Stimulated activated naive CD4-positive, alpha-beta T cell treated with Interleukin-2 at 50 U/mL for 16 hours (primary cell): ENCODE measurements at regions not wholly inside any gene's neighbourhood (a gene's known extent, or its start where the extent isn't known, plus 50 kb on each side); places are given as distances from the start of the nearest gene placed in this dataset.

Experiments used
- DNase-seq: peaks from one replicate; lab custom pipeline; 2025; lab: John Stamatoyannopoulos, UW

DNA sequence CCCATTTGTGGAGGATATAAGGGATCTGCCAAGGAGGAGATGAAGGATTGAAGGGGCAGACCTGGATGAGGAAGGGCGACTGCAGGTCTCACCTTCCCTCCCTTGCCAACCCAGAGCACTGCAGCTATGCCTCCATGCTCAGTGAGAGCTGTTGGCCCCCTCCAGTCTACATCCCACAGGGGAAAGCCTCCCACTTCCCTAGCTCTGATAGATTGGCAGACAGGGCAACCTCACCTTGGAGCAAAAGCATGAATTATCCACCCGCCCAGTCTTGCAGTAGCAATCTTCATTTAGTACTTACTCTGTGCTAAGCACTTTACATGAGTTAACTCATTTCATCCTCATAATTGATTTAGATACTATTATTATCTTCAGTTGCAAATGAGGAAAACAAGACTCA, 70.4 kb upstream of the SMNDC1 start:
- no peak for DNase-seq

DNA sequence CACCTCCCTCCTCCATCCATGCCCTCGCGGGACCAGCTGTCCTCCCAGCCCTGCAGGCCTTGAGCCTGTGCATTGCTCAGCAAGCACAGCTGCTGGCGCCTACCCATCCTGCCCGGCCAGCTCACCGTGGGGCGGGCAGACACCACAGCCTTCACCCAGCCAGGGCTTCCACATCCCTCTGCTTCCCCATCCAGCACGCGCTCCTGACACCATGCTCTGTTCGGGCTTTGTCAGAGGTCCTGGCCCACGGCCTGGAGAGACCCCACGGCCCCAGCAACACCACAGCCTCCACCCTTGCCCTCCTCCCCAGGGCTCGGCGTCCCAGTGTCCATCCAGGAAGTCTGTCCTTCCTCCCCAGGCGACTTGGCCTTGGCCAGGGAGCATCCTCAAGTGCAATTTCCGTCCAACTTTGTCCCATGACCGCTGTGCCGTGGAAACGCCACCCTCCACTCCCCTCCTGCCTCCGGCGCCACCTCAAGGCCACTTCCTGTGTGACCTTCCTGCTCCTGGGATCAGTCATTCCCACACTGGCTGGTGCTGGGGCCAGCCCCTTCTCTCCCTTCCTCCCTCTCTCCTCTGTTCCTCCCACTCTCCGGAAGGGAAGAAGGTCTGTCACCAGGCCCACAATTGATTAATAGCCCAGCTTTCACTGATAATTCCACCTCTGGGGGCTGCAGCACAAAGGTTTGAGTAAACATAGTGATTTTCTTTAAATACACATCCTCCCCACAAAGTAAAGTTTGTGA, 71.5 kb upstream of the SMNDC1 start:
- no peak for DNase-seq

DNA sequence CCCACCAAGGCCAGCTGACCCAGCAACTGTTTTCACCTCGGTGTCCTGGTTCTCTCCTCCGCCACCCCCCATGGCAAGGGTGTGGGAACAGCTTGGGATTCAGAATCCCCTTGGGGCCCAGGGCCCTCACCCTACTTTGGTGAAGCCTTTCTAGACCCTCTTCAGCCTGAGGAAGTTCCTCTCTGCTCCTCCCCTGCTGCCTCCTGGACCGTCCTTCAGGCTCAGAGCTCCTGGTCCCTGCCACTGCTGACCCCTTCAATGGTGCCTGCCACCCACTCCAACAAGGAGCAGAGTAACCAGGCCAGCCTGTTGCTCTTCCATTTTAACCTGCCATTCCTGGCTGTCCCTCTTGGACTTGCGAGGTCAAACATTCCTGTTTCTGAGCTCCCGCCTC, 72.0 kb upstream of the SMNDC1 start:
- DNase-seq: no peak

DNA sequence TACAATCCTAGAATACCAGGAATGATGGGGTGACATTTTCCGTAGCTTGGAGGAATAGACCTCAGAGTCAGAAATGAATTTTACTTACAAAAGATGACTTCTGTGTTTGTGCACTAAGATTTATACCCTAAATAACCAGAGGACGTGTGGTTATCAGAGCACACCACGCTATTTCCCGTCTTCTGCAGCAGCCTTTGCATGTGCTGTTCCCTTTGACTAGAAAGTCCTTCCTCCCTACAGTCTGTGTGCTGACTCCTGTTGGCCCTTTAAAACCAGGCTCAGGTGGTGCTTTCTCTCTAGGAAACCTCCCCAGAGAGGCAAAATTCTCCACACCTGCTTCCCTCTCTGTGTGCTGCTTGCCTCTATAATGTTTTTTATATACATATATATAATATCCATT, 73.3 kb upstream of the SMNDC1 start:
- DNase-seq: no peak

DNA sequence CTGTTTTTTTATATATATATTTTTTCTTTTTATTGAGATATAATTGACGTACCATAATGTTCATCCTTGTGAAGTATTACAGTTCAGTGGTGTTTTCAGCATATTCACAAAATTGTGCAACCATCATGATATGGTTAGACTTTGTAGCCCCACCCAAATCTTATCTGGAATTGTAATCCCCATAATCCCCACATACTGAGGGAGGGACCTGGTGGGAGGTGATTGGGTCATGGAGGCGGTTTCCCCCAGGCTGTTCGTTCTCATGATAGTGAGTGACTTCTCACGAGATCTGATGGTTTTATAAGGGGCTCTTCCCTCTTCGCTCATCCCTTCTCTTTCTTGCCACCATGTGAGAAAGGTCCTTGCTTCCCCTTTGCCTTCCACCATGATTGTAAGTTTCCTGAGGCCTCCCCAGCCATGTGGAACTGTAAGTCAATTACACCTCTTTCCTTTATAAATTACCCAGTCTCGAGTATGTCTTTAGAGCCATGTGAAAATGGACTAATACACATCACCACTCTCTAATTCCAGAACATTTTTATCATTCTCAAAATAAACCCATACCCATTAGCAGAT, 73.9 kb upstream of the SMNDC1 start:
- DNase-seq: no peak

DNA sequence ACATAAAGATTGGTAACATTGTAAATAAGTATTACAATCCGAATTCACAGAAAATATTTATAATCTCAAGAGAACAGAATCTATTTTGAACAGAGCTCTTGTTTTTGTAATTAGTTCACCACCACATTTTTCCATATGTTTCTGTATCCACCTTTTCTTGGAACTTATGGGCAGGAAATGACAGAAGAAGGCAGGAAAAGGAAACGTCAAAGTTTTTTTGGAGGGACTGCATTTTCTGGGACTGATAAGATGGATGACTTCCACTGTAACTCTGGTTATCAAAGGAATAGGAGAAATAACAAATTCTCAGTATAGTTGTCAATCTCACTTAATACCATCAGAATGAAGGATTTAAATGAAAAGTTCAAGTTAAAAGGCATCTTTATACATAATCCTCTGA, 75.1 kb upstream of the SMNDC1 start:
- no peak for DNase-seq

DNA sequence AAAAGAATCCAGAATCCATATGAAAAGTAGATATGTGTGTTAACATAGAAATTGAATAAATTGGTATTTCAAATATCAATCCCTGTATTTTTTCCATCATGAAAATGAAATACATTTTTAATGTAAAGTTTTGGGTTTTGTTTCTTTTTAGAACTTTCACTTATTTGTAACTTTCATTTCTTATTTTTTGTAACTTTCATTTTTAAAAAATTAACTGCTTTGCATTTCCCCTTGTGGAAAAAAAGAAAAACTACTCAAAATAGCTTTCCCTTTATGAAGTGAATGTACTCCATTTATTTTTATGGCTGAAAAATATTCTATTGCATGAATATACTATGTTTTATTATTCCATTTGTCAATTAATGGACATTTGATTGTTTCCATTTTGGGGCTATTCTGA, 75.6 kb upstream of the SMNDC1 start:
- DNase-seq: no peak

DNA sequence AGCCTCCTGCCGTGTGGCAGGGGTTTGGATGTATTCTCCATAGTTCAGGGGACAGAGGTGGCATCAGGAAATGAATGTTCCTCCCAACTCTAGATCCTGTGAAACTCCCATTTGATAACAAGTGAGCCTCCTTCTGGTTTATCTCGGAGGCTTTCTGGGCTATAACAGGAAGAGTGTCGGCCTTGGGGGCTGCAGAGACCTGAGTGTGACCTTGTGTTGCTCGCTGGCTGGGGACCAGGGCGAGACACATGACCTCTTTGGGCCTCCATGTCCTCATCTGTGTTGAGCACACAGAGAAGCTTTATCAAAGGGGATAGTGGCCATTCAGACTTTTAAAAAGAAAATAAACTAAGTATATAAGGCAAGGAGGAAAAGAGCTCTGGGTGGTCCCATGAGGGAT, 78.0 kb upstream of the SMNDC1 start:
- no peak for DNase-seq

DNA sequence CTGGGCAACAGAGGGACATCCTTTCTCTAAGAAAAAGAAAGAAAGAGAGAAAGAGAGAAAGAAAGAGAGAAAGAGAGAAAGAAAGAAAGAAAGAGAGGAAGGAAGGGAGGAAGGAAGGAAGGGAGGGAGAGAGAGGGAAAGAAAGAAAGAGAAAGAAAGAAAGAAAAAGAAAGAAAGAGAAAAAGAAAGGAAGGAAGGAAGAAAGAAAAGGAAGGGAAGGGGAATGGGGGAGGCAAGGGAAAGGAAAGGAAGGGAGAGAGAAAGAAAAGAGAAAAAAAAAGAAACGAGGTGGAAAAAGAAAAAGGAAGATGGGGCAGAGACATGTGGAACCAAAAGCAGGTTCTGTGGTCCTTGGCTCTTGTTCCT, 82.9 kb upstream of the SMNDC1 start:
- no peak for DNase-seq

DNA sequence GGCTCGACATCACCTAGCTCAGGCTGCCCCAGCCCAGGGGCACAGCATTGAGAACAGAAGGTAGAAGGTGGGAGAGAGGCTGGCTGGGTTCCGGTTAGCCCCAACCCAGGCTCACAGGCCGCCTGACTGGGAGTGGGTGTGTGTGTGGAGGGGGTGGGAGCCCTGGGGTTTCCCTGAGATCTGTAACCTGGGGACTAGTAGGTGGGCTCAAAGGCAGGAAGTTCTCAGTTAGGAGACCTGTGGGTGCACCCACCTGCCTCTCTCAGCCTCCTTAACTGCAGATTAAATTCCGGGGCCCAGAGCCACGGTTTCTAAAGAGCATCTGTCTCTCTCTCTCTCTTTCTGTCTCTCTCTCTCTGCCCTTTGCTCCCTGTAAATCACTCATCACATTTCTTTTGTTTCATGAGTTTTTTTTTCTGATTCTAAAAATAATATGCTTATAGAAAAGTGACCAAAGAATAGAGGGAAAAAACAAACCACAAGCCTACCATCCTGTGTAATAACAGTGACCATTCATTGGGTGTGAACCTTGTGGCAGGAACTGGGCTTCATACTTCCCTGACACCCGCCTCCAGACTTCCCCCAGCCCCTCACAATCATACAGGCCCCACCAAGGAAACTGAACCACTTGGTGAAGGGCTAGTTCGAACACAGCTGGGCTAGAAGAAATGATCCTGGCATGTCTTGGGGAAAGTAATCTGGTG, 83.4 kb upstream of the SMNDC1 start:
- DNase-seq: peak; percentile 36

DNA sequence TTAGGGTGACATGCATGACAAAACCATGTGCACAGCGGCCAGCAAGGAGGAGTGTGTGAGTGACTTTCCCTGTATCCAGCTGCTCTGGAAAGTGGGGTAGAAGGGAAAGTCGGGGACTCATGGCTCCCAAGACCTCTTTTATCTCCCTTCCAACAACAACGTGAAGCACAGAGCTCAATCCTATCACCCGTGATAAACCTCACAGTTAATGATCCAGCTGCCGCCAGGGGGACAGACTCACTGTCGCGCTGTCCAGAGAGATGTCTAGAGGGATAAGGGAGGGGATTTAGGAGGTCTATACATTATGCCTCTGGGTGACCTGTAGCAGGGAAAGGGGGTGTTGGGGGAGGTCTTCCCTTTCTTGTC, 84.0 kb upstream of the SMNDC1 start:
- no peak for DNase-seq

DNA sequence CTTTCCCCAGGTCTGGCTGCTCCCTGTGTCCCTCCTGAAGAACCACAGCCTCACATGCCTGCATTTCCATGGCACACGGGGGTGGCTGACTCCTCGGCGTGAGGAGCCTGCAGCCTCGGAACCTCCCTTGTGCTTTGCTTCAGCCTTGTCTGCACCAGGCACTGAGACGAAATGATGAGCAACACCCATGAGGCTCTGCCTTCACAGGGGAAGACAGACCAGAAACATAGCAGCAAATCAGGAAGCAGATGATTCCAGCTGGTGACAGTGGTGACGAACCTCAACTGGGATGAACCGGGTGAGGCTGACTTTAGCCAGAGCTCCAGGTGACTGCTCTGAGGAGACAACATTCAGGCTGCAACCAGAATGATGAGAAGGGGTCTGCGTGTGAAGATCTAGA, 84.5 kb upstream of the SMNDC1 start:
- no peak for DNase-seq

DNA sequence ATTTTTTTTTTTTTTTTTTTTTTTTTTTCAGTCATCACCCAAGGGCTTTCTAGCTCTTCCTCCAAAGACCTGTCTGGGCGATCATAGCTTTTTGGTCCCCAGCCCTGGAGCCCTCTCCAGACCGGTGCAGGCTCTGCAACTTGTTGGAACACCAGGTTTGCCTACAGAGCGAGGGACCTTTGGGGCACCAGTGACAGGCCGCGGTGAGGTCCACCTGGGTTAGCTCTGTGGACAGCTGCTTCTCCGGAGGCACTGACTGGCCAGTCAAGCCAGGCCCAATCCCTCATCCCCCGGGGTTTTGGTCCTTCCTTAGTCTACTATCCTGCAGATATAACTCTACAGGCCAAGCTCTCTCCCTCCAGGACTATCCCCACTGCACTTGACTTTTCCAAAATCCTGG, 86.8 kb upstream of the SMNDC1 start:
- DNase-seq: no peak

DNA sequence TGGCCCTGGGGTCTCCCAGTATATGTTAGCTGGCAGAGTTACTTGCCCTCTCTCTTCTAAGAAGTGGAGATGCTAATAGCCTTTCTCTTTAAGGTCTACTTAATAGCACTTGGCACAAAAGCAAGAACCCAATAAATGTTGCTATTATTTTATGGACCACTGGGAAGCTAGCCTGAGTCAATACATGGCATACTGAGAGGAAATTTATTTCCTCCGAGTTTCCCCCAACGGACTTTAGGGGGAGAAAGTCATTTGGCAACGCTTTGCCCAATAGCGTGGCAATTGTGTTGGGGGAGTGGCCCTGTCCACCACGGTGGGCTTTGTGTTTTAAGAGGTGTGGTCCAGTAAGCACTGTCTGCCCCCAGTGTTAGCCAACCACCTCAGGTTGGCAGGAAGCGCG, 87.4 kb upstream of the SMNDC1 start:
- DNase-seq: no peak

DNA sequence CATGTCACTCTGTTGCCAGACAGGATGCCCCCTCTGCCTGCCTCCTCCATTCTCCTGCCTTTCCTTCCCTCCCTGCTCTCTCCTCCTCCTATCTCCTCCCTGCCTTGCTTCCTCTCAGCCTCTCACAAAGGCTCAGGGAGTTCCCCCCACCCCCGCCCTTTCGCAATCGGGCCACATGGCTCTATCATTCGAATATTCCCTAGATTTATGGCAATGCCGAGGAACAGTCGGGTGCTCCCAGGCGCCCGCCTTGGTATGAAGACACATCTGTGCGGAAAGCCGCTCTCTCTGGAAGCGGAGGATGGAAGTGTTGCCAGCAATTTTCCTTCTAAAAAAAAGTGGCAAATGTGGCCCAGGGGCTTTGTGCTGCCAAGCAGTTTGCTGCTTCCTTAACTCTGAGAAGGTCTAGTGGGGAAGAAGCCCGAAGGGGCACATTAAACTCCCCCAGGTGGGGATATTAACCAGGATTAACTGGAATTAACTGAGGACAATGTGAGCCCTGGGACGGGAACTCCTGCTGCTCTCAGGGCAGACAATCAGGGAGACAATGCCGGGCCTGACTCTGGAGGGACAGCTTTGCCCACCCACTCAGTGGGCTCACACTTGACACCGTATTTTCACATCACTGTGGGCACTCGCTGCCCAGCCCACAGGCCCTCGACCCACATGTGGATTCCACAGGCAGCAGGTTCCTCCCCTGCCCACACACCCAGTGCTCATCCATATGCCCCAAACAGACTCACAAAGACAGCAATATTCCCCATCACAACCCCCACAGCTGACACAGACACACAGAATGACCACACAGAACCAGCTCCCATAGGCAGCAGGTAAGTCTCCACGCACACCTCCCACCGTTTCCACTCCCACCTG, 88.4 kb upstream of the SMNDC1 start:
- DNase-seq: no peak

DNA sequence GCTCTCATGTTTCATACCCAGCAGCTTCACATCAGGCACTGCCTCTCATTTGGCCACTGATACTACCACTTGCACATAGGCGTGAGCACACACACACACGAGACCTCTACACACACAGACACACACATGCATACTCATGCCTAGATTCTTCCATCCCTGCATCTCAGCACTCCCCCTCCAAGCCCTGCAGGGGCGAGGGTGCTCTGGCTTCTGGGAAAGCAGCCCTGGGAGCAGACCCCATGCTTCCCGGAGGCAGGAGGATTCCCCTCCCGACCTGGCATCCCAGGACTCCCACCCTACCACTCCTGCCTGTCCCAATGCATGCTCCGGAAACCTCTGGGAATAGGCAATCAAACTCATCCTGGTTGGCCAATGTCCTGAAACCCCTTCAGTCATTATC, 89.1 kb upstream of the SMNDC1 start:
- DNase-seq: no peak

DNA sequence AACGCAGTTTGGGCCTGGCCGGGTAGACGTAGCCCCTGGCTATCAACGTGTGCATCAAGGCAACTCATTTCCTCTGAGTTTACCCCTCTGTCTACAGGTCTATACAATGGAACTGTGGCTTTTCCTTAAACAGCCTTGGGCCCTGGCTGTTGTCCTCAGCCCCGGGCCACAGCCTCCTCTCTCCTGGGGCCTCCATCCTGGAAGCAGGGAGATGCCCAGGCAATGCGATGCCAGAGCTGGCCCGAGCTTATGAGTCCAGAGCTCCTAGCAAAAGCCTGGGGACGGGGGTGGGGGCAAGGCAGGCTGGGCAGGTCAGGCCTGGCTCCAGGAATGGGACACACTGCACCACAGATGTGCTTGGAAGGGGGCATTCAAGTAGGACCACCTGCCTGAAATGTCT, 89.6 kb upstream of the SMNDC1 start:
- no peak for DNase-seq

DNA sequence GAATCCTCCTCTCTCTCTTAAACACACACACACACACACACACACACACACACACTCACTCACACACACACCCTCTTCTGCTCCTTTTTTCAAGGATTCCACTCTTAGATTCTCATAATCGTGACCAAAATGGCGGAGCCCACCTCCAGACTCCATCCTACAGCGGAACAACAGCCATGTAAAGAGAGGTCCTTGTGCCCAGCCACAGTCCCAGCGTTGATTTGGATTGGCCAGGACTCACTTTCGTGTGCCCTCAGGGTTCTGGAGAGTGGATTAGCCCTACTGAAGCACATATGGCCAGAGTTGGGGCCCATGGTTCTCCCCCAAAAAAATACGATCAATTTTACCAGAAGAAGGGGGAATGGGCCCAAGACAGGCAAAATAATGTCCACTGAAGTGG, 90.2 kb upstream of the SMNDC1 start:
- no peak for DNase-seq

DNA sequence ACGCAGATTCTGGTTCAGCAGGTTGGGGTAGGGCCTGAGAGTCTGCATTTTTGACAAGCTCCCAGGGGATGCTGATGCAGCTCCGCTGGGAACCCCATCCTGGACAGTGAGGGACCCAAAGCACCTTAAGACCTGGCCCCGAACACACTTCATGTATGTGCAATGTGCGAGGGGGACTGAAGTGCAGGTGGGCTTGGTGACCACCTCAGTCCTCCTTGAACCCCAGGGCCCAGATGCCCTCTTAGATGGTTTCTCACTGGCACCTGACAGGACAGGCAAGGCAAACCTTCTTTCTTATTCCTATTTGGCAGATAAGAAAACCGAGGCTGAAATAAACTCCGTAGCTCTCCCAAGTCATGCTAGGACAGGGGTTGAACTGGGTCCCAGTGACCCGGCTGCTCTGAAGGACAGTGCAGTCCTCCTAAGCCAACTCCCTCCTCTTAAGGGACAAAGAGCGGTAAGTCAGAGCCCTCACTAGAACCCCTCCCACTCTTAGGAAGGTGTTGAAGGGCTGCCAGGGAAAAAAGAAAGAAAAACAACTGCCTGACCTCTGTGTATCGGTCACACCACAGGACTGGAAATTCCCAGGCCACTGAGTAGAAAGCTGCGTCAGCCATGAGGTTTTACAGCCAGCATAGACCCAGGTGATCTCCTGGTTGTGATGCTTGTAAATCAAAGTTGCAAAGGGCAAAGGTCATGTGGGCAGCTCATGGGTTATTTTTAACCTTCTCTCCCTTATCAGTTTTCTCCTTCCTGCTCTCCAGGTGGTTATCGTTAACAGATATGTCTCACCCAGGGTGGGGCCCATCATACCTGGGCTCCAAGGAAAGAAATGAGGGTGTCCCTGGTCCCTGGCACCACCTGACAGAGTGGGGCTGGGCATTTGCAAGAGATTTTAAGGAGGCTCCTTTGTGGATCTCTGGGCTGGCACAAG, 90.9 kb upstream of the SMNDC1 start:
- peak; percentile 51 for DNase-seq

DNA sequence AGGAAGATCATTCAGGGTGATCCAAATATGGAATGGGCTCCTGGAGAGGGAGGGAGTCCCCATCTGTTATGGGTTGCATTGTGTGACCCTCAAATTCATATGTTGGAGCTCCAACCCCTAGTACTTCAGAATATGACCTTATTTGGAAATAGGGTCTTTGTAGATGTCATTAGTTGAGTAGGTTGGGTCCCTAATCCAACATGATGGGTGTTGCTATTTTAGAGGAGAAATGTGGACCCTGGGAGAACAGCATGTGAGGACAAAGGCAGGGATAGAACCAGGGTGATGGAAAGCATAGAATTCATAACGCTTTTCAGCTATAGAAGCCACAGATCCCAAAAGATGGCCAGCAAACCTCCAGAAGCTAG, 91.5 kb upstream of the SMNDC1 start:
- DNase-seq: no peak

DNA sequence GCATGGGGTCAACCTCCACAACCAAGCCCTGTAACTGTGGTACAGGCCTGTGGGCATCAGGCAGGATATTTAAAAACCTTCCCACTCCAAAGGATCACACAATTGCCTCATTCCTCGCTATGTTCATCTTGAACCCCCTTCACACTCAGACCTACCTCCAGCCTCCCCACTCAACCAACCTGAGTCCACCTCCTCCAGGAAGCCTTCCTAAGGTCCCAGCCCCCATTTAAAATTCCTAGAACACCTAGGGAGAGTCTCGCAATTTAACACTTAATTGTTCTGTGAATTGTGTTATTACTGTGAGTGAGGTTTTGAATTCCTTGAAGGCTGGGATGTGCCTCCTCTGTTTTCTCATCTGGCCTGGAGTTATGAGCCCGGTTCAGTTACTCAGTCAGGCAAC, 93.1 kb upstream of the SMNDC1 start:
- no peak for DNase-seq
